H1 (cell line): ENCODE measurements at regions not wholly inside any gene's neighbourhood (a gene's known extent, or its start where the extent isn't known, plus 50 kb on each side); places are given as distances from the start of the nearest gene placed in this dataset.

Source experiments
- CTCF ChIA-PET: fragments of 300-600 bp; sonication (Branson Sonifier 250); formaldehyde crosslinking; loops from one replicate; lab custom pipeline; 2021; ENCODE audit not compliant: partially characterized antibody; lab: Charles Lee
- POLR2A ChIA-PET: fragments of 300-600 bp; sonication (Branson Sonifier 250); formaldehyde crosslinking; loops from one replicate; lab custom pipeline; 2021; ENCODE audit warnings: inconsistent platforms; ENCODE audit not compliant: partially characterized antibody; lab: Charles Lee
- DNase-seq, 2 experiments: peaks; one replicate each; pipeline versions ENCODE4 v3.0.0 to v3.0.0-alpha.2; 2010 to 2022; ENCODE audit warnings: low spot score in 2 of 2, low read depth in 1 of 2, mixed read lengths in 1 of 2
- FAIRE-seq: peaks from 2 replicates; lab custom pipeline; 2011; peaks lifted over from hg19 to GRCh38; lab: Jason Lieb, UNC
- H2AFZ ChIP-seq: 2 replicates; pipeline ENCODE4 v1.8.1; 2012; ENCODE audit warnings: low read length, inconsistent platforms
- H2AK5ac ChIP-seq: 2 replicates; pipeline ENCODE4 v1.6.1; 2013; ENCODE audit warnings: low read depth, low read length
- H2BK120ac ChIP-seq: replicated peaks from 2 replicates; pipeline ENCODE3; 2013; ENCODE audit warnings: low read depth, low read length, inconsistent platforms
- H2BK12ac ChIP-seq: 2 replicates; pipeline ENCODE4 v1.6.1; 2013; ENCODE audit warnings: low read depth, low read length
- H2BK15ac ChIP-seq: 2 replicates; pipeline ENCODE4 v1.6.1; 2013; ENCODE audit warnings: low read length
- H2BK20ac ChIP-seq: 2 replicates; pipeline ENCODE4 v1.6.1; 2013; ENCODE audit warnings: low read length
- H2BK5ac ChIP-seq: 2 replicates; pipeline ENCODE4 v1.6.1; 2013; ENCODE audit warnings: low read depth, low read length
- H3K14ac ChIP-seq: 2 replicates; pipeline ENCODE4 v1.6.1; 2013; ENCODE audit warnings: inconsistent platforms; ENCODE audit not compliant: insufficient read length
- H3K18ac ChIP-seq: 2 replicates; pipeline ENCODE4 v1.6.1; 2013; ENCODE audit warnings: low read length; ENCODE audit errors: extremely low read depth
- H3K23ac ChIP-seq: 2 replicates; pipeline ENCODE4 v1.6.1; 2013; ENCODE audit warnings: inconsistent platforms; ENCODE audit not compliant: insufficient read length
- H3K23me2 ChIP-seq: 2 replicates; pipeline ENCODE4 v1.6.1; 2013; ENCODE audit warnings: low read depth, low read length
- H3K27ac ChIP-seq: 2 replicates; pipeline ENCODE4 v1.6.1; 2011; ENCODE audit warnings: low read depth, low read length, inconsistent platforms
- H3K27me3 ChIP-seq, 4 experiments: replicated peaks in 1 of 4; 1 replicate in 1 of 4; 2 replicates in 3 of 4; pipeline versions ENCODE4 v1.6.1 to v1.8.1; 2011 to 2013; ENCODE audit warnings: low read length in 3 of 4, mild to moderate bottlenecking in 3 of 4, inconsistent platforms in 2 of 4, mixed read lengths in 2 of 4, moderate library complexity in 1 of 4; ENCODE audit not compliant: control insufficient read depth in 3 of 4, insufficient read depth in 3 of 4; ENCODE audit errors: extremely low read depth in 1 of 4
- H3K36me3 ChIP-seq, 4 experiments: 2 replicates each; pipeline versions ENCODE4 v1.6.1 to v1.8.1; 2011 to 2013; ENCODE audit warnings: mild to moderate bottlenecking in 4 of 4, low read length in 3 of 4, moderate library complexity in 2 of 4, control low read depth in 1 of 4, inconsistent platforms in 1 of 4; ENCODE audit not compliant: insufficient read depth in 4 of 4, control insufficient read depth in 2 of 4
- H3K4ac ChIP-seq: replicated peaks from 2 replicates; pipeline ENCODE3; 2013; ENCODE audit warnings: low read length, low read depth, mixed read lengths, inconsistent platforms; ENCODE audit not compliant: insufficient read length
- H3K4me1 ChIP-seq, 4 experiments: replicated peaks in 1 of 4; 1 replicate in 1 of 4; 2 replicates in 3 of 4; pipeline versions ENCODE4 v1.6.1 to v1.8.1; 2011 to 2013; ENCODE audit warnings: low read length in 3 of 4, inconsistent platforms in 2 of 4, mixed read lengths in 1 of 4; ENCODE audit not compliant: insufficient read depth in 4 of 4, control insufficient read depth in 3 of 4
- H3K4me2 ChIP-seq, 2 experiments: 2 replicates each; pipeline versions ENCODE4 v1.6.1 to v1.8.1; 2011 to 2013; ENCODE audit warnings: low read depth in 2 of 2, low read length in 2 of 2, control low read depth in 1 of 2, inconsistent platforms in 1 of 2, mild to moderate bottlenecking in 1 of 2; ENCODE audit not compliant: insufficient read depth in 1 of 2
- H3K4me3 ChIP-seq, 4 experiments: fragments of 200-600, 300-600 bp in 1 of 4; sonication (generic), shearing (Covaris generic), sonication (Bioruptor Twin) in 1 of 4; 2 replicates each; pipeline versions ENCODE4 v1.5.1 to v1.8.1; 2011 to 2016; ENCODE audit warnings: low read length in 4 of 4, low read depth in 3 of 4, control low read depth in 2 of 4, inconsistent platforms in 2 of 4, mild to moderate bottlenecking in 2 of 4, mixed read lengths in 1 of 4, moderate library complexity in 1 of 4; ENCODE audit not compliant: insufficient read depth in 2 of 4; ENCODE audit errors: extremely low read depth in 1 of 4
- H3K56ac ChIP-seq: replicated peaks from 2 replicates; pipeline ENCODE3; 2013; ENCODE audit warnings: low read depth, mild to moderate bottlenecking, mixed read lengths, low read length, inconsistent platforms; ENCODE audit not compliant: insufficient read length
- H3K79me1 ChIP-seq: 2 replicates; pipeline ENCODE4 v1.6.1; 2013; ENCODE audit warnings: low read depth, low read length, control low read depth
- H3K79me2 ChIP-seq, 2 experiments: 2 replicates each; pipeline versions ENCODE4 v1.6.1 to v1.8.1; 2012 to 2013; ENCODE audit warnings: low read length in 2 of 2, mild to moderate bottlenecking in 2 of 2, inconsistent platforms in 1 of 2; ENCODE audit not compliant: insufficient read depth in 2 of 2, control insufficient read depth in 1 of 2
- H3K9ac ChIP-seq, 4 experiments: replicated peaks in 1 of 4; 1 replicate in 1 of 4; 2 replicates in 3 of 4; pipeline versions ENCODE4 v1.6.1 to v1.8.1; 2011 to 2013; ENCODE audit warnings: low read depth in 3 of 4, low read length in 3 of 4, control low read depth in 2 of 4, mild to moderate bottlenecking in 2 of 4, moderate library complexity in 2 of 4, inconsistent platforms in 1 of 4; ENCODE audit errors: extremely low read depth in 1 of 4
- H3K9me3 ChIP-seq, 2 experiments: 2 replicates each; pipeline versions ENCODE4 v1.6.1 to v1.8.1; 2012 to 2013; ENCODE audit warnings: mild to moderate bottlenecking in 2 of 2, moderate library complexity in 2 of 2, control low read depth in 1 of 2, inconsistent platforms in 1 of 2, low read depth in 1 of 2, low read length in 1 of 2, mixed read lengths in 1 of 2; ENCODE audit not compliant: insufficient read depth in 2 of 2
- H4K20me1 ChIP-seq, 2 experiments: replicated peaks in 1 of 2; 2 replicates each; pipeline versions ENCODE3 to v1.8.1; 2011 to 2013; ENCODE audit warnings: inconsistent platforms in 2 of 2, low read length in 2 of 2, mild to moderate bottlenecking in 1 of 2; ENCODE audit not compliant: insufficient read depth in 2 of 2, control insufficient read depth in 1 of 2
- H4K5ac ChIP-seq: 2 replicates; pipeline ENCODE4 v1.6.1; 2013; ENCODE audit warnings: low read length, low read depth, mixed read lengths, inconsistent platforms; ENCODE audit not compliant: insufficient read length
- H4K8ac ChIP-seq: 2 replicates; pipeline ENCODE4 v1.8.0; 2013; ENCODE audit warnings: mild to moderate bottlenecking, moderate library complexity, low read length, inconsistent platforms; ENCODE audit not compliant: insufficient read depth; ENCODE audit errors: extremely low read depth
- H4K91ac ChIP-seq: replicated peaks from 2 replicates; pipeline ENCODE3; 2013; ENCODE audit warnings: low read length, mixed read lengths, inconsistent platforms; ENCODE audit not compliant: insufficient read length
- CHD1 ChIP-seq: IDR thresholded peaks from 2 replicates; pipeline ENCODE4 v1.6.1; 2012; ENCODE audit warnings: low read depth, low read length, improper control_type of control experiment
- CHD2 ChIP-seq: IDR thresholded peaks from 2 replicates; pipeline ENCODE4 v1.6.1; 2012; ENCODE audit warnings: low read length, improper control_type of control experiment
- PHF8 ChIP-seq: fragments of 200-600 bp; sonication (generic); conservative IDR thresholded peaks from 2 replicates; pipeline ENCODE4 v1.7.1; 2012; ENCODE audit warnings: low read depth, mild to moderate bottlenecking, inconsistent platforms, low read length, moderate library complexity
- POLR2A ChIP-seq, 2 experiments: IDR thresholded peaks; 1 replicate in 1 of 2; 2 replicates in 1 of 2; pipeline ENCODE4 v1.6.1; 2011; ENCODE audit warnings: low read depth in 2 of 2, low read length in 2 of 2, mild to moderate bottlenecking in 2 of 2; ENCODE audit errors: control extremely low read depth in 1 of 2
- SP1 ChIP-seq: IDR thresholded peaks from 2 replicates; pipeline ENCODE4 v1.6.1; 2011; ENCODE audit warnings: low read depth, low read length
- SP2 ChIP-seq: IDR thresholded peaks from 2 replicates; pipeline ENCODE4 v1.6.1; 2012; ENCODE audit warnings: mild to moderate bottlenecking, low read length, inconsistent platforms
- SP4 ChIP-seq: IDR thresholded peaks from 2 replicates; pipeline ENCODE4 v1.6.1; 2012; ENCODE audit warnings: low read length, inconsistent platforms
- SUZ12 ChIP-seq: fragments of 200-600 bp; sonication (generic); IDR thresholded peaks from 2 replicates; pipeline ENCODE4 v1.6.1; 2012; ENCODE audit warnings: mild to moderate bottlenecking, inconsistent platforms, low read length, moderate library complexity, mixed read lengths
- TF ChIP-seq, protein P1 (sequence below): IDR thresholded peaks from 2 replicates; pipeline ENCODE4 v1.6.1; 2011; ENCODE audit warnings: low read length, improper control_type of control experiment
- TF ChIP-seq, protein P2 (sequence below): IDR thresholded peaks from 2 replicates; pipeline ENCODE4 v1.6.1; 2012; ENCODE audit warnings: low read length, inconsistent platforms
- TF ChIP-seq, protein P3 (sequence below): IDR thresholded peaks from 2 replicates; pipeline ENCODE4 v1.6.1; 2012; ENCODE audit warnings: inconsistent platforms

DNA sequence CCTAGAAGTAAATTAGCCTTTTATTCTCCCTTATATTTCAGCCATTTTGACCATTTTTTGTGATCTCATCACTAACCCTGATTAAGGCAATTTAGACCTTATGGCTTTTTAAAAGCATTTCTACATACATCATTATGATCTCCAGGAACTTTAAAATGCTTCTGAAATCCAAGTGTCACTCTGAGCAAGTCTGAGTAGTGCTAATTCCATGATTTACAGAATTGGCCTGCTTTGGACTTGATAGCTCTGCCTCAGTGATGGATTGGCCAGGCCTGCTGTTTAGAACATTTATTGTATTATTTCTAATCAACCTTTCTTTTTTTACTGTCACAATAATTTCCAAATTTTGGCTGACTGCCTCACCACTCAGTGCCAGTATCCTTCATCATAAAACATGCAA is 116.4 kb downstream of the KCNA4 start:
- Histone ChIP-seq H2BK15ac (no peak overlapping the region), H3K23me2 (no peaks in the 10 kb centered on the region), H2AK5ac (no peak overlapping the region), H3K56ac (no peak overlapping the region), H4K20me1 (no peaks in the 10 kb centered on the region), H3K4me2 (no peak overlapping the region), H3K27me3 (no peaks in the 10 kb centered on the region), H2BK12ac (no peak overlapping the region), H4K91ac (no peak overlapping the region), H3K27ac (no peak overlapping the region), H3K23ac (no peak overlapping the region), H2BK120ac (no peak overlapping the region), H2BK5ac (no peak overlapping the region), H3K9ac (no peak overlapping the region), H2BK20ac (no peak overlapping the region), H3K4ac (no peak overlapping the region), H3K14ac (no peak overlapping the region), H4K5ac (no peak overlapping the region), H3K9me3 (no peaks in the 10 kb centered on the region), H3K36me3 (no peaks in the 10 kb centered on the region), H3K79me1 (no peaks in the 10 kb centered on the region), H3K18ac (no peak overlapping the region), H2AFZ (no peak overlapping the region), H3K79me2 (no peaks in the 10 kb centered on the region), H4K8ac (no peak overlapping the region), H3K4me3 (no peak overlapping the region), H3K4me1 (no peaks in the 10 kb centered on the region)
- DNase-seq (no peak), FAIRE-seq (no peak)
- CTCF ChIA-PET = no interaction called here
- POLR2A ChIA-PET = no interaction called here
- TF ChIP-seq SP1 = no peak
- no peak for TF ChIP-seq CHD2
- TF ChIP-seq, protein P1, sequence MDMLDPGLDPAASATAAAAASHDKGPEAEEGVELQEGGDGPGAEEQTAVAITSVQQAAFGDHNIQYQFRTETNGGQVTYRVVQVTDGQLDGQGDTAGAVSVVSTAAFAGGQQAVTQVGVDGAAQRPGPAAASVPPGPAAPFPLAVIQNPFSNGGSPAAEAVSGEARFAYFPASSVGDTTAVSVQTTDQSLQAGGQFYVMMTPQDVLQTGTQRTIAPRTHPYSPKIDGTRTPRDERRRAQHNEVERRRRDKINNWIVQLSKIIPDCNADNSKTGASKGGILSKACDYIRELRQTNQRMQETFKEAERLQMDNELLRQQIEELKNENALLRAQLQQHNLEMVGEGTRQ = no peak
- TF ChIP-seq PHF8 = no peak
- TF ChIP-seq SP2 = no peak
- TF ChIP-seq, protein P2, sequence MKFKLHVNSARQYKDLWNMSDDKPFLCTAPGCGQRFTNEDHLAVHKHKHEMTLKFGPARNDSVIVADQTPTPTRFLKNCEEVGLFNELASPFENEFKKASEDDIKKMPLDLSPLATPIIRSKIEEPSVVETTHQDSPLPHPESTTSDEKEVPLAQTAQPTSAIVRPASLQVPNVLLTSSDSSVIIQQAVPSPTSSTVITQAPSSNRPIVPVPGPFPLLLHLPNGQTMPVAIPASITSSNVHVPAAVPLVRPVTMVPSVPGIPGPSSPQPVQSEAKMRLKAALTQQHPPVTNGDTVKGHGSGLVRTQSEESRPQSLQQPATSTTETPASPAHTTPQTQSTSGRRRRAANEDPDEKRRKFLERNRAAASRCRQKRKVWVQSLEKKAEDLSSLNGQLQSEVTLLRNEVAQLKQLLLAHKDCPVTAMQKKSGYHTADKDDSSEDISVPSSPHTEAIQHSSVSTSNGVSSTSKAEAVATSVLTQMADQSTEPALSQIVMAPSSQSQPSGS = no peak
- TF ChIP-seq CHD1 = no peak
- TF ChIP-seq SUZ12 = no peak
- TF ChIP-seq POLR2A (IDR thresholded peaks at IDR 0.05; ENCODE audit: control extremely low read depth in 1 of 2, low read depth in 2 of 2, low read length in 2 of 2) = no peak
- TF ChIP-seq SP4 = no peak
- TF ChIP-seq, protein P3, sequence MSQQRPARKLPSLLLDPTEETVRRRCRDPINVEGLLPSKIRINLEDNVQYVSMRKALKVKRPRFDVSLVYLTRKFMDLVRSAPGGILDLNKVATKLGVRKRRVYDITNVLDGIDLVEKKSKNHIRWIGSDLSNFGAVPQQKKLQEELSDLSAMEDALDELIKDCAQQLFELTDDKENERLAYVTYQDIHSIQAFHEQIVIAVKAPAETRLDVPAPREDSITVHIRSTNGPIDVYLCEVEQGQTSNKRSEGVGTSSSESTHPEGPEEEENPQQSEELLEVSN = no peak
